HG03342 (cell line): ENCODE measurements at regions not wholly inside any gene's neighbourhood (a gene's known extent, or its start where the extent isn't known, plus 50 kb on each side); places are given as distances from the start of the nearest gene placed in this dataset.

ENCODE experiments used
- ATAC-seq: cut with Tn5 transposase; IDR thresholded peaks from one replicate; pipeline ENCODE4 v1.9.1; 2021; ENCODE audit warnings: mild to moderate bottlenecking, moderate library complexity; ENCODE audit not compliant: unreplicated experiment

- no peak for ATAC-seq
These were observed 109.9 kb upstream of the TIAM2 start for GRCh38 chr6:154885214-154885613.

- no peak for ATAC-seq
These were observed 109.1 kb upstream of the TIAM2 start for GRCh38 chr6:154886016-154886415.

- no peak for ATAC-seq
These were observed 108.6 kb upstream of the TIAM2 start for GRCh38 chr6:154886471-154886870.

- ATAC-seq, result no peak
These were observed 108.1 kb upstream of the TIAM2 start for GRCh38 chr6:154887051-154887450.

GRCh38 chr6:154888421-154889295 lies 106.5 kb upstream of the TIAM2 start:
- no peak for ATAC-seq

GRCh38 chr6:154890874-154891273 lies 104.2 kb upstream of the TIAM2 start:
- no peak for ATAC-seq

- ATAC-seq, result no peak
These were observed 103.2 kb upstream of the TIAM2 start for GRCh38 chr6:154891901-154892300.

GRCh38 chr6:154893917-154894316 lies 101.2 kb upstream of the TIAM2 start:
- ATAC-seq, result no peak

GRCh38 chr6:154894902-154895301 lies 100.2 kb upstream of the TIAM2 start:
- no peak for ATAC-seq

- no peak for ATAC-seq
These were observed 99.3 kb upstream of the TIAM2 start for GRCh38 chr6:154895841-154896240.

GRCh38 chr6:154898821-154899220 lies 96.3 kb upstream of the TIAM2 start:
- no peak for ATAC-seq

GRCh38 chr6:154899824-154900463 lies 95.2 kb upstream of the TIAM2 start:
- ATAC-seq, result no peak

GRCh38 chr6:154901876-154902552 lies 93.1 kb upstream of the TIAM2 start:
- ATAC-seq, result no peak

- ATAC-seq, result no peak
These were observed 87.8 kb upstream of the TIAM2 start for GRCh38 chr6:154907291-154907690.

- no peak for ATAC-seq
These were observed 86.4 kb upstream of the TIAM2 start for GRCh38 chr6:154908723-154909122.

- no peak for ATAC-seq
These were observed 85.8 kb upstream of the TIAM2 start for GRCh38 chr6:154909311-154909710.

GRCh38 chr6:154909821-154910220 lies 85.3 kb upstream of the TIAM2 start:
- no peak for ATAC-seq

GRCh38 chr6:154914288-154914687 lies 80.8 kb upstream of the TIAM2 start:
- ATAC-seq, result no peak

GRCh38 chr6:154916857-154917256 lies 78.3 kb upstream of the TIAM2 start:
- ATAC-seq, result no peak

GRCh38 chr6:154917941-154918340 lies 77.2 kb upstream of the TIAM2 start:
- ATAC-seq, result no peak

- ATAC-seq, result no peak
These were observed 75.3 kb upstream of the TIAM2 start for GRCh38 chr6:154919806-154920205.
